GM23338 (cell line): ENCODE measurements at regions not wholly inside any gene's neighbourhood (a gene's known extent, or its start where the extent isn't known, plus 50 kb on each side); places are given as distances from the start of the nearest gene placed in this dataset.
A peak's percentile ranks its signal among the peaks of the same experiment; 100 is the strongest.

Source experiments
- ATAC-seq: fragments of 200-7000 bp; cut with Tn5 transposase; 3 replicates; pipeline ENCODE4 v1.9.1; 2020
- DNase-seq: peaks from one replicate; pipeline ENCODE4 v3.0.0-alpha.2; 2015; ENCODE audit warnings: low spot score
- H2AFZ ChIP-seq: fragments of 200-600 bp; sonication (generic); 2 replicates; pipeline ENCODE4 v1.8.0; 2016; ENCODE audit warnings: antibody characterized with exemption, mild to moderate bottlenecking, moderate library complexity
- H3F3A ChIP-seq: fragments of 200-600 bp; sonication (generic); replicated peaks from 2 replicates; pipeline ENCODE4 v1.8.0; 2017; ENCODE audit warnings: antibody characterized with exemption, mixed run types, low read depth
- H3K27ac ChIP-seq: fragments of 200-600 bp; sonication (generic); 2 replicates; pipeline ENCODE4 v1.6.1; 2016; ENCODE audit warnings: low read depth
- H3K27me3 ChIP-seq: fragments of 200-600 bp; sonication (generic); 2 replicates; pipeline ENCODE4 v1.8.0; 2016; ENCODE audit warnings: mild to moderate bottlenecking, mixed run types, moderate library complexity; ENCODE audit not compliant: insufficient read depth
- H3K36me3 ChIP-seq: fragments of 200-600 bp; sonication (generic); 2 replicates; pipeline ENCODE4 v1.8.0; 2016; ENCODE audit warnings: mild to moderate bottlenecking; ENCODE audit not compliant: insufficient read depth
- H3K4me1 ChIP-seq: fragments of 200-600 bp; sonication (generic); 2 replicates; pipeline ENCODE4 v1.8.0; 2016; ENCODE audit warnings: mild to moderate bottlenecking, moderate library complexity; ENCODE audit not compliant: insufficient read depth
- H3K4me2 ChIP-seq: fragments of 200-600 bp; sonication (generic); 2 replicates; pipeline ENCODE4 v1.7.1; 2017; ENCODE audit warnings: mixed run types
- H3K4me3 ChIP-seq: fragments of 200-600 bp; sonication (generic); 2 replicates; pipeline ENCODE4 v1.6.1; 2016; ENCODE audit warnings: mixed run types
- H3K79me2 ChIP-seq: fragments of 200-600 bp; sonication (generic); replicated peaks from 2 replicates; pipeline ENCODE4 v1.8.0; 2017; ENCODE audit warnings: mild to moderate bottlenecking; ENCODE audit not compliant: insufficient read depth
- H3K9me2 ChIP-seq: fragments of 200-600 bp; sonication (generic); 2 replicates; pipeline ENCODE4 v1.8.0; 2017; ENCODE audit not compliant: insufficient read depth
- H4K20me1 ChIP-seq: fragments of 200-600 bp; sonication (generic); replicated peaks from 2 replicates; pipeline ENCODE4 v1.8.0; 2017; ENCODE audit warnings: mild to moderate bottlenecking; ENCODE audit not compliant: insufficient read depth
- H3K27ac Mint-ChIP-seq: 2 replicates; pipeline ENCODE4 v1.8.0; 2020; ENCODE audit warnings: inconsistent platforms, mild to moderate bottlenecking, moderate library complexity, mixed read lengths
- H3K27me3 Mint-ChIP-seq: 3 replicates; pipeline ENCODE4 v1.8.0; 2022; ENCODE audit warnings: low read depth, mild to moderate bottlenecking, moderate library complexity, mixed read lengths, inconsistent platforms; ENCODE audit not compliant: insufficient read depth, poor library complexity
- H3K36me3 Mint-ChIP-seq: 3 replicates; pipeline ENCODE4 v1.8.0; 2021; ENCODE audit warnings: low read depth, mild to moderate bottlenecking, inconsistent platforms, moderate library complexity, mixed read lengths
- H3K4me1 Mint-ChIP-seq: 3 replicates; pipeline ENCODE4 v1.8.0; 2020; ENCODE audit warnings: mild to moderate bottlenecking, inconsistent platforms, mixed read lengths
- H3K4me3 Mint-ChIP-seq: 3 replicates; pipeline ENCODE4 v1.8.0; 2021; ENCODE audit warnings: moderate library complexity, mild to moderate bottlenecking, inconsistent platforms, mixed read lengths
- H3K9me3 Mint-ChIP-seq: 3 replicates; pipeline ENCODE4 v1.8.0; 2020; ENCODE audit warnings: moderate library complexity, mild to moderate bottlenecking, inconsistent platforms, mixed read lengths
- CREB1 ChIP-seq: fragments of 250-450 bp; sonication (Bioruptor Pico); IDR thresholded peaks from 2 replicates; pipeline ENCODE4 v1.5.0; 2020; ENCODE audit warnings: low read depth, mild to moderate bottlenecking, moderate library complexity
- CTCF ChIP-seq, 2 experiments: fragments of 200-600 bp in 1 of 2; sonication (generic) in 1 of 2; conservative IDR thresholded peaks; 2 replicates each; pipeline versions ENCODE4 v1.5.1 to v1.6.1; 2016 to 2017; ENCODE audit warnings: antibody characterized with exemption in 2 of 2, low read depth in 2 of 2, mild to moderate bottlenecking in 2 of 2, moderate library complexity in 1 of 2
- ETS1 ChIP-seq: IDR thresholded peaks from 2 replicates; pipeline ENCODE4 v1.6.1; 2016; ENCODE audit warnings: antibody characterized with exemption
- EZH2 ChIP-seq: fragments of 200-600 bp; sonication (generic); IDR thresholded peaks from one replicate; pipeline ENCODE4 v1.8.0; 2017; ENCODE audit warnings: antibody characterized with exemption, mild to moderate bottlenecking, low read depth; ENCODE audit not compliant: unreplicated experiment
- EZH2phosphoT487 ChIP-seq: fragments of 200-600 bp; sonication (generic); IDR thresholded peaks from one replicate; pipeline ENCODE4 v1.8.1; 2018; ENCODE audit warnings: antibody characterized with exemption; ENCODE audit not compliant: unreplicated experiment
- JUNB ChIP-seq: IDR thresholded peaks from one replicate; pipeline ENCODE4 v1.6.1; 2016; ENCODE audit warnings: antibody characterized with exemption; ENCODE audit not compliant: unreplicated experiment
- NANOG ChIP-seq: IDR thresholded peaks from 2 replicates; pipeline ENCODE4 v1.6.1; 2016; ENCODE audit warnings: antibody characterized with exemption, borderline replicate concordance
- POLR2AphosphoS5 ChIP-seq: IDR thresholded peaks from 2 replicates; pipeline ENCODE4 v1.6.1; 2016; ENCODE audit warnings: antibody characterized with exemption, low read depth
- ZNF114 ChIP-seq: fragments of 250-450 bp; sonication (Bioruptor Pico); IDR thresholded peaks from 2 replicates; pipeline ENCODE4 v1.5.0; 2020; ENCODE audit warnings: mild to moderate bottlenecking, moderate library complexity
- ZNF331 ChIP-seq: fragments of 250-450 bp; sonication (Bioruptor Pico); IDR thresholded peaks from 2 replicates; pipeline ENCODE4 v1.5.0; 2020; ENCODE audit warnings: low read depth, mild to moderate bottlenecking, moderate library complexity
- ZNF462 ChIP-seq: fragments of 250-450 bp; sonication (Bioruptor Pico); IDR thresholded peaks from 2 replicates; pipeline ENCODE4 v1.5.0; 2020; ENCODE audit warnings: mild to moderate bottlenecking, moderate library complexity

- Histone ChIP-seq H2AFZ (peak overlapping the region; percentile 92), H3K27me3 (no peaks in the 10 kb centered on the region), H4K20me1 (no peaks in the 10 kb centered on the region), H3F3A (no peaks in the 10 kb centered on the region), H3K9me2 (no peaks in the 10 kb centered on the region), H3K4me2 (no peak overlapping the region), H3K27ac (no peak overlapping the region), H3K36me3 (no peaks in the 10 kb centered on the region), H3K4me1 (no peaks in the 10 kb centered on the region; the same call in 1 of the 2 replicates), H3K4me3 (no peak overlapping the region), H3K79me2 (no peaks in the 10 kb centered on the region)
- Mint-ChIP-seq H3K27ac (no peak overlapping the region), H3K4me1 (no peaks in the 10 kb centered on the region), H3K9me3 (0 out of 3 replicates have a peak, but pooled peaks cover 2% of the 10 kb centered on the region), H3K27me3 (no peaks in the 10 kb centered on the region), H3K4me3 (no peak overlapping the region), H3K36me3 (no peaks in the 10 kb centered on the region)
- TF ChIP-seq EZH2, result no peak
- no peak for TF ChIP-seq ZNF331 (CRISPR knock-in tag)
- TF ChIP-seq ZNF114 (CRISPR knock-in tag), result no peak
- no peak for TF ChIP-seq NANOG
- no peak for TF ChIP-seq ZNF462 (CRISPR knock-in tag)
- no peak for TF ChIP-seq ETS1
- no peak for TF ChIP-seq CREB1
- TF ChIP-seq CTCF (conservative IDR thresholded peaks at IDR 0.05; ENCODE audit: low read depth in 2 of 2), result no peak
- no peak for TF ChIP-seq JUNB
- no peak for TF ChIP-seq EZH2phosphoT487
- TF ChIP-seq POLR2AphosphoS5, result no peak
- ATAC-seq (no peak), DNase-seq (no peak)
Measured at GRCh38 chr4:176968094-176968493, 175.4 kb upstream of the VEGFC start.
